Cerebellar cortex (tissue), 1 donor: ENCODE measurements at regions not wholly inside any gene's neighbourhood (a gene's known extent, or its start where the extent isn't known, plus 50 kb on each side); places are given as distances from the start of the nearest gene placed in this dataset.

Source experiments
- DNase-seq: peaks from one replicate; pipeline ENCODE4 v3.0.0-alpha.2; 2015; ENCODE audit warnings: low spot score

DNA sequence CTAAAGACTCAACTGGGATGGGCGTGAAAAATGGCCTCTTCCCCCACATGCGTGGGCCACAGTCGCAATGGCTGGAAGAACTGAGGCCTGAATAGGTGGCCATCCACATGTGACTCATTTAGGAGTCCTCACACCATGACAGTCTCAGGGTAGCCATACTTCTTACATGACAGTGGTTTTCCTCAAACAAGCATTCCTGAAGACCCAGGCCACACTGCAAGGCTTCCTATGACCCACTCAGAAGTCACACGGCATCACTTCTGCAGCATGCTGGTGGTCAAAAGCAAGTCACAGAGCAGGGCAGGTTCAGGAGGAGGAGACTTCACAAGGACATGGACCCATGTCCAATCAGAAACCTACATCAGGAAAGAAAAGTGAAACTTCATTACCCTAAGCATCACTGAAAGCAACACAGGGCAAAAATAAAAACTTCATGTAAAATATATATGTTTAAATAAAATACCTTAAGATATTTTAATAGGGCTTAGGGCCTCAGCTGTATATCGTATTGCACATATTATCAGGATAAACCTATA is 257.1 kb downstream of the OPA1 start:
- no peak for DNase-seq

DNA sequence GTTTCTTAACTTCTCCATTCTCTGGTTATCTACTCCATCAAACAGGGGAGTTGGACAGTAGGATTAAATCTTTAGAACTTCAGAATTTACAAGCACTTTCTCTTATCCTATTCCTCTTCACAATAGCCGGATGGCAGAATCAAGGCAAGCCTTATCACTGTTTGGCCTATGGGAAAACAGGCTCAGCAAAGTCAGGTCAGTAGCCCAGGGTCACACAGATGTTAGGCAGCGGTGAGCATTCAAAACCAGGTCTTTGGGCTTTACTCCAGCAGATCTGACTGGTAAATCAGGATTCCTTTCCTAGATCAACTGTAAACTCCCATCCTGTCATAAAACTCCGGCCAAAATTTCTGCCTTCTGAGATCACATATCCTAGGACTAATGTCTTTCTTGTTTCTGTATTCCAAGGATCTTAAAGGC is 258.4 kb downstream of the OPA1 start:
- DNase-seq: no peak

DNA sequence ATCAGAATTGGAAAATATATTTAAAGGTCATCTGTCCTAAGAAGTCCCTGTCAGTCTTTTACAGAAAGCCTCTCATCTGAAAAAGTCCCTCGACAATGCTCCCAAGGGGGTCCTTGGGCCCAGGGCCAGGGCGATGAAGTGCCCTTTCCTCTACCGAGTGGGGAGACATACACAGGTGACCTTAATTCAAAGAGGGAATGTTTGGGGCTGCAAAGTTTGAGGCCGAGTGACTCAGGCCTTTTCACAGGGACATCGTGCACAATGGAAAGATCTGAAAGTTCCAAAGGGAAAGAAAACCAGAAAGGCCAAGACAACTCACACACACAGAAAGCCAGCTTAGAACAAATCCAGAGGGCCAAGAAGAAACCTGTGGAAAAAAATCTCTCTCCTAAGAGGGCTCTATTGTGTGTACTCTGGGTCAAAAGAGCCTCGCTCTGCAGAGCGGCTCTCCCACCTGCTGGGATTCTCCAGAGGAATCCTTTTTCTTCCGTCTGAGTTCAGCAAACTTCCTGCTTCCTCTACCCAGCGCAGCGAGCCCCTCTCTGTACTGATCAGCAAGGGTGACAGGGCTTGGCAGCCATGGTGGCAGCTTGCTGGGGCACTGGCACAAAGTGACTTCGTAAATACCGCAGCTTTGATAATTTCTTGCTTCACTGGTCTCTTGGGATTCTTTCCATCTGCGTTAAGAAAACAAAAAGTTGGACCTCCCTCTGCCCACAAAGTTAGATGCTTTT is 259.1 kb downstream of the OPA1 start:
- peak; percentile 5 for DNase-seq

DNA sequence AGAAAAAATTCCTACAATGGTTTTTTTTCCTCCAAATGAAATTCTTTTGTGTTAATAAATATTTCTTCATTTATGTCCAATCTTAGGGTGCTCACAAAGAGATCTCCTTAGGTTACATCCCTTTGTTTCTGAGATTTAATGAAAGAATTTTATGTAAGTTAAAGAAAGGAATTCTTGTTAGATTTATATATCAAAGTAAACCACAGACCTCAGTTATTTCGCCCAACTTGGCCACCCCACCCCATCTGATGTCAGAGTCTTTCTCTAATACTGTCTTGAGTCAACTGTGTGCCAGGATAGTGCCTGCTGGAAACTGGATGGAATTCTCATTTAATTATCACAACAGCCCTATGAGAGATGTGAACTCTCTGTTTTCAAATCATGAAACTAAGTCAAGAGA is 259.9 kb downstream of the OPA1 start:
- DNase-seq: no peak

DNA sequence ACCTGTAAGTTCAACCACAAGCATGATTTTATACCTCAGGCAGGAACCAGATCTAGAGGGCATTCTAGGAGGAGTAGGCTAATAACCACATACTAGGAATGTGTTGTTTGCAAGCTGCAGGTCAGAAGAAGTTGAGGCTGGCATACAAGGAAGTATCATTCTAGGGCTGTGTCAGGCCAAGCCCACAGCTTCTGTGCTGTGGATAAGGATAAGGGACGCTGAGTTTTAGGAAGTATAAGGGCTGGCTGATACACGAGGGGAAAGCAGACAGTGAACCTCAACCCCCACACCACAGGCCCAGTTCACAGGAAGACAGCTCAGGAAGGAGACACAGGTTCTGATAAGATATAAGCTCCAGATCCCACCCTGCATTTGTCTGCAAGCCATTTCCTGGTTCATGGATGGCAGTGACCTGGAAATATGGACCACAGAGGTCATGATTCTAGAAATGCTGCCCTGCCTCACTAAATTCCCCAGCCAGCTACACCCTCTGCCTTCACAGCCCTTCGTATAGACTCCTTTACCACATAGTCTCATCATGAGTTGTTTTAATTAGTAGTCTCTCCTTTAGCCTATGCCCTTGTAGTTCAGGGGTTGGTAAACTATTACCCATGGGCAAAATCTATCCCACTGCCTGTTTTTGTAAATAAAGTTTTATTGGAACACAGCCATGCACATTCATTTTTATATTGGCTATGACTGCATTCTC is 260.7 kb downstream of the OPA1 start:
- DNase-seq: no peak

DNA sequence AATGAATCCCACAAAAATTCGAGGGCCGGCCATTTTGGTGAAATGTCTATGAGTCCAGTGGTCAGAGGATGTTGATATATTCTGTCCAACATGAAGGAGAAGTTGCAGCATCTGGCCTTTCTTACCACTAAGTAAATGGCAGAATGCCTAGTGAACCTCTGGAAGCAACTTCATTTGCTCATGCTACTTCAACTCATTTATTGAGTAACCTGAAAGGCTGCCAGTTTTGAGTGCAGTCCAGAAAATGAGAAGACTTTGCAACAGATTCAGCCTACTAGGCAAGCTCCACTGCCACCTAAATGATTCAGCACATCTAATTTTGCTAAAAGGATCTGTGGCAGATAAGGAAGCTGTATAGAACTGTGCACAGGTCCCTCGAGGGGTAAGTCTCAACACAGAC is 265.0 kb downstream of the OPA1 start:
- DNase-seq: no peak

DNA sequence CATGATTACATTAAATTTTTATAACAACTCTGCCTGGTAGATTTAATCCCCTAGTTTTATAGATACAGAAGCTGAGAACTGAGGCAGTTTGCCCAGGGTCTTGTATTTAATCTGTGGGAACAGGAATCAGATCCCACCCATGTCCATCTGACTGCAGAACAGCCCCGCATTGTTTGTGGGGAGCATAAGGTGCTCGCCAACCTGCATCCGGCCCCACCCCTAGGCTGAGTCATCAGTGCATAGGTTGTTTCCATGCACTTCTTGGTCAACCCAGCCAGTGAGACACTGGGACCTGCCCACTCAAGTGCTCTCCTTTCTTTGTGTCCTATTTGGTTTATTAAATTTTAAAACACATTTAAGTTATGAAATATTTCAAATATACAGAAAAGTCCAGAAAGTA is 266.2 kb downstream of the OPA1 start:
- DNase-seq: no peak

DNA sequence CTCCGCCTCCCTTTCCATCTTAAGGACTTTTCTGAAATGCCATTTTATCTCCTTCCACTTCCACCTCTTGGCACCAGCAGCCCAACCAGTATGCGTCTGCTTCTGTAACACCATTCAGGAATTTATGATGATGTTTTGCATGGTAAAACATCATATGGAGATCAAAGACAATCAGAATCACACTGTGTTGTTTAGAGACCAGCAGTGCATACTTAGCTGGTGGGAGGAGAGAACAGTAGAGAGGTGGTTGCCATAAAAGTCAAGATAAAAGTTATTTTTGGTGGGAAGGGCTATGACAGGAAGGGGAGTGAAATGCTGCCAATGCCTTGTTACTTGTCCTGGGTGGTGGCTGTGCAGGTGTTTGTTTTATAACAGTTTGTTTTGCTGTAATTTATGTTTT is 268.0 kb downstream of the OPA1 start:
- no peak for DNase-seq

DNA sequence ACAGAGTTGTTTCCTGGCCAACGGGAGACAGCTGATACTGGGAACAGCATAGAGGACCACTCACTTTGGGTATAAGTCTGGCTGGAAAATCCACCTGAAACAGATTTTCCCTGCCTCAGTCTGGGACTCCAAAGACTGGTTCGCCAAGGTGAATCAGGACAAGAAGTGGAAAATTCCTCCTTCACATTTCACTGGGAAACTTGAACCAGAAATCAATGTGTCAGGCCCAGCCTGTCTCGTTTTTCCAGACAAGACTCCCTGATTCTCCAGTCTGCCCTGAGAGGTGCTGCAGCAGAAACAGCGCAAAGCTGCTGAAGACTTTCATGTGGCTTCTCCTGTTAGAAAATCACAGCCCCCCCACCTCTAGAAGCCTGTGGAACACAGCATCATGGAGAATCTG is 269.8 kb downstream of the OPA1 start:
- DNase-seq: no peak

DNA sequence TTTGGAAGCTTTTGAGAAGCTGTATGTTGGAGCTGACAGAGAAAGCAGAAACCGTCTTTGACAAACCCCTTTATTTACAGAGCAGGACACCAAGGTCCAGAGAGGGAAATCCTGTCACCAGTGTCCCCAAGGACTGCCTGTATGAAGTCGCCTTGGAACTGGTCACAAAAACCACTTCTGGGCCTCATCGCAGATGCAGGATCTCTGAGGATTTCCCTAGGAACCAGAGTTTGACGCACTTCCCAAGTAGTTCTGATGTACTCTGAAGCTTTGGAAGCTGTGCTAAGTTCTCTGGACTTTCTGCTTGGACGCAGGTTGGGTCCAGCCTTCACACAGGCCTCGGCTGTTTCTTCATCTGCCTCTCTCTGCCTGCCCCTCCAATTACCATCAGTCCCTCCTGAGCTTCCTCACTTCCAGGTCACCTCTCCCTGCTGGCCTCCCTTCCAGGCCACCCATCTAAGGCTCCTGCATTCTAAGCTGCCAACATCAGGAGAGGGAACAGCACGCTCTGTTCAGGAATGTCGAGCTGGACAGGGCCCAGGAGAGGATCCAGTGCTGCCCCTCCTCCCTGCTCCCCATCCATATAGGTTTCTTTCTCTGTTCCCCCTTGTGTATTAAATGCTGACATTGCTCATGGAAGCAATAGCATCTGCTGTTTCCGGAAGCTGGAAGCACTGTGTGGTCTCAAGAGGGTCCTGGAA is 270.8 kb downstream of the OPA1 start:
- DNase-seq: no peak

DNA sequence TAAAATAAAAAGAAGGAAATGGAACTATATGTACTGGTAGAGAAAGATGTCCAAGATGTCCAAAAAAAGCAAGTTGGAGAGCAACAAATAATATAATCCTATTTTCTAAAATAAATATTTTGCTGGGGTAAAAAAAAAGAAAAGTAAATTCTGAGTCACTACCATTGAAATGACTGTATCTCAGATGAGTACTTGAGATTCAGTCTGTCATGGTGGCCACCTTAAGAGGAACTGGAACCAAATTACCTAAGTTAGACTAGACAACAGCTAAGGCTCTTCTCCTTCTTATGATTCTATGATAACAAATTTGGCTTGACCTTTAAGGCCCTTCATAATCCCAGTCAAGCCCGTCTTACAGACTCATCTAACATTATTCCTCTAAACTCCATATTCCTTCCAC is 270.6 kb upstream of the HES1 start:
- no peak for DNase-seq

DNA sequence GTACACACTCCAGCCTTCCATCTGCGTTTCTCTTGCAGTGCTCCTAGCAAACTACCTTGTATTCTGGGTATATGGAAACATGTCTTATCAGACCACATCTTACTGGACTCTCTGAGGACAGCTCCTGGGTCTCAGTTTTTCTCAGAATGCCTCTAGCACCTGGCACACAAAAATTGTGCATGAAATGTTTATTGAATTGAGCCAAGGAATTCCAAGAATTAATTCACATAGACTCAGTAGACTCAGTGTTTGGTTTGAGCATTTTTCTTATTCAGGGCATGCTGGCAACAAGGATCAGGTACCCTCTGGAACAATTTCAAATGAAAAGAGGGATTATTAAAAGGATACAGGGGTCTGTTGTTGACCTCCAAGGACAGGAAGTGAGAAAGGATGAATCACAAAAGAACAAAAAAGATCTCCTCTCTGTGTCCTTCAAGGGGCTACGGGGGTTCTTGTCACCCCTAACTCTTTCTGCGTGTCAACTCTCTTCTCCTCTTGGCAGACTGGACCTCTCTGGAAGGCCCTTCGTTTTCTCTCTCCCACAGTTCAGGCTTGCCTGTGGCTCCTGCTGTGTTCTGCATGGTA is 270.0 kb upstream of the HES1 start:
- no peak for DNase-seq

DNA sequence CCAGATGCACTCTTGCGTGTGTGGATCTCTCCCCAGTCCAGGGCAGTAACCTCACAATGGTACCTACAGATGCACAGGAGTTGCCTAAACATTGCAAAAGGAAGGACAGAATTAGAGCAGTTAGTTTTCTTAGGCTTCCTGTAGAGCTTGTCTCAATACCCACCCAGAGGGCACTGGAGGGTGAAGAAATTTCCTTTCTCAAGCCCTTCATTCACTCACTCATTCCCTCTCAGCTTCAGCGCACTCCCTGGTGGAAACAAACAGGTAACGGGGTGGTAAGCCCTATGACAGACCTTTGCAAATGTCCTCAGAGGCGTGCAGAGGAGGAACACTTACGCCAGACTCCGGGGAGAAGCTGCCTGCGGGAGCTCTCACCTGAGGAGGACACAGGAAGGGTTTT is 267.4 kb upstream of the HES1 start:
- no peak for DNase-seq

DNA sequence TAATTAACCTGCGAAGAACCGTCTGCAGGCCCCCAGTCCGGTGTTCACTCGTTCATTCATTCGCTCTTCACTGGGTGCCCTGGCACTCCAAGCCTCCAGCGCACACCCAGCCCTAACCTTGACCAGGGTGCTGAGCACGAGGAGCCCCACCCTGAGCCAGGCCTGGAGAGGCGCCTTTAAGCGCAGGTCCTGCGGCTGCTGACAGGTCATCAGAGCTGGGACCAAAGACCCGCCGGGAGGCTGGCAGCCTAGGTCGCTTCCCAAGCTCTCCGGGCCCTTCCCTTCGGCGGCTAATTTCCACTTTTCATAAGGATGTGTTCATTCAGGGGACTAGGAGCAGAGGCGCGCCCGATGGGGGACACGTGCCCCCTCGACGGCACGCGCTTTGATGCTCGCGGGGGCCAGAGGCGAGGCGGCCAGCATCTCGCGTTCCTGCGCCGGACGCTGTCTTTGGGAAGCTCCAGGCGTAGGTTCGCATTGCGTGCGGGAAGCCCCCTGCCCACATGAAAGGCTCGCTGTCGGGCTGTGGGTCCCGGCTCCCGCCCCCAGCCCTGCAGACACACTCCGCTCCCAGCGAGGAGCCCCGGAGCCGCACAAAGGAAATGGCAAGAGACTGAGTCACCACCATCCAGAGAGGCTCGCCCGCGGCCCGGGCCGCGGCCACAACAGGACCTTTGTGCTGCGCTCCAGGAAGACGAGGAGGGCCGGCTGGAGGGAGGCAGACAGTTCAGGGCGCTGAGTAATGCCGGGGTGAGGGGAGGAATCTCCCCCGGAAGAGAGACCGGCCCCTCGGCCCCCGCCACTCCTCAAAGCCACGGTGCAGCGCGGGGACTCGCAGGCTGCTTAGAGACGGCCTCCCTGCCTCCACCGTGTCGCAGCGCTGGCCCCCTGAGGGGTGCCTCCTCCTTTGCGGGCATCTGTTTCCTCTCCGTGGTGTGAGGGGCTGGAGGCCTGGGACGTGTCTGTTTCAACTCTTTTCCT is 266.4 kb upstream of the HES1 start:
- DNase-seq: no peak

DNA sequence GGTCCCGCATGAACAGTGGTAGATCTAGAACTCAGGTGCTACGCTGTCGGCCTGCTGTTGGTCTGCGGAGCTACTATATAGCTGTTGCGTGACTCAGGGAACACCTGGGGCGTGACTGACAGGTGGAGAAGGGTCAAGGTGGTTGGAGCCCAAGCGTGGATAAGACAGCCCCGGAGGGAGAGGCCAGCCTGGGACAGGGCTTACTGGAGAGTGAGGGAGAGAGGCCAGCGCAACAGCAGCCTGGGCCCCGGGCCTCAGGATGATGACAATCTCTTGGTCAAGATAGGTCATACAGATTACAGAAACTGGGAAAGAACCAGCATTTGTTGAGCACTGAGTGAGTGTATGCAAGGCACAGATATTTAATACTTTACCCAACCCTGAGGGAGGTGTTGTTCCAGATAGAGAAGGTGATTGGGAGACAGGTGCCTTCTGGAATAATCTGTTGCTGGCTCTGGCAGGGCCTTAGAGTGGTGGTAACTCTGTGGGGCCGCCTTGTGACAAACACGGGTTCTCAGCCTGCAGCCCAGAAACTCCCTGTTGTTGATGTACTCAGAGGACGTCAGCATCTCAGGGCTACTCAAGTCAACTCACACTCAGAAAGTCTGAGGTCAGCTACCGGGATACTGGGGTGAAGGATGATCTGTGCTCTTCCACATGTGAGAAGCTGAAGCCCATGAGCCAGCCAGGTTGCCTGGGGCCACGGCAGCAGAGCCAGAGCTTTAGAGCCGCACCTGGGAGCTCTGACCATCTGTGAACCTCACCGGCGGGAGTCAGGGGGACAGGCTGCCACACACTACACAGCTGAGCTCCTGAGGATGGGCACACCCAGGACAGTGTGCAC is 265.4 kb upstream of the HES1 start:
- no peak for DNase-seq

DNA sequence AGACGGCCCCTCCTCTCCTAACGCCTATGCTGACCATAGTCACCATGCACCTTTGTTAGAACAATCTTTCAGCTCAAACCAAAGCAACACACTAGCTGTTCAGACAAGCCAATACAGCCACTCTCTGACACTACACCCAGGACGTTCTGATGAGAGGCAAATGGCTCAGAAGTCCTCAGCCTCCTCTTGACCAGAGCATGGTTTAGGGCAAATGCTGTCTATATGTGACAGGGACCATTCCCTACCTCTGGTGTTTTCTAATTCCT is 264.8 kb upstream of the HES1 start:
- DNase-seq: no peak

DNA sequence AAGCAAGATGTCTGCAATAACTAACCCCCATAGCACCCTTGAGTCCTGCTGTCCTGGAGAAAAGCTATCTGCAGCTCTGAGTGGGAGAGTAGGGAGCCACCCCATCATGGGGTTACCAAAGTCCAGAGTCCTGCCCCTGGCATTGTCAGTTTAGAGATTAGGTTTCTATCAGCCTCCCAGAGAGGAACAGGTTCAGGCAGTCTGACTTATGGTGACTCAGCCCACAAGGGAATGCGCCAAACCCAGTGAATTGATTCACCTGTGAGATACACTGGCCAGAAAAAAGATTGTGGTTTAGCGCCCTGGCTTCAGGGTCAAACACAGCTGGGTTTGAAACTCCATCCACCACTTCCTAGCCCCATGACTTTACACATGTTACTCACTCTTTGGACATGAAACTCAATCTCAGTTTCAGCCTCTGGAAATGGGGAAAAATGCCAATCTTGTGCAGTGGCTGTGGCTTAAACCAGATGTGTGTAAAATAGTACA is 263.6 kb upstream of the HES1 start:
- no peak for DNase-seq

DNA sequence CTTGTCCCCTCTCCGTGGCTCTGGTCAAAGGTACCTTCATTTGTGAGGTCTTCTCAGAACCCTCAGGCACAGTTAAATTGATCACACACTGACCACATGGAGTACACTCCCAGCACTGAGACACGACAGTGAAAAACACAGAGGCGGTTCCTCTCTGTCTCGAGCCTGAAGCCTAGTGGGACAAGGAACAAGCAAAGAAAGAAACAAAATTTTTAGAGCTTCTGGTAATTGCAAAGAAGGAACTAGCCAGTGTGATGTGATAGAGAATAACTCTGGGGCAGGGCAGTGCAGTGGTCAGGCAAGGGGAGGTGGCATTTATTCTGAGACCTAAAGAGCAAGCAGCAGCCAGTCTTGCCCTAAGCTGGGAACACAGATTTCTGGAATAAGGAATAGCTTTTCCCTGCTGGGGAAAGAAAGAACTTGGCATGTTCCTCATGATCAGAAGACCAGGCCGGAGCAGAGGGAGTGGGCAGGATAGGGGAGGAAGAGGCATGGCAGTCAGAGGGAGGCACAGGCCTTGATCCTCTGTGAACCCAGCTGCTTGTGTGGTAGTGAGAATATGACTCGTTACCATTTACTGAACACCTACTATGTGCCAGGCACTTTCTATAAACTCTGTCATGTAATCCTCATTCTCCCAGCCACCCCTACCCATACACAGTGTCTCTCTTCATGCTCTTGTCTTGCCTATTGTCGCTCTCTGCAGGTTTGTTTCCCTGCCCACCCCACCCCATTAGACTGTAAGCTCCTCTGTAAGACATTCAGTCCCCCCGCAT is 262.3 kb upstream of the HES1 start:
- no peak for DNase-seq

DNA sequence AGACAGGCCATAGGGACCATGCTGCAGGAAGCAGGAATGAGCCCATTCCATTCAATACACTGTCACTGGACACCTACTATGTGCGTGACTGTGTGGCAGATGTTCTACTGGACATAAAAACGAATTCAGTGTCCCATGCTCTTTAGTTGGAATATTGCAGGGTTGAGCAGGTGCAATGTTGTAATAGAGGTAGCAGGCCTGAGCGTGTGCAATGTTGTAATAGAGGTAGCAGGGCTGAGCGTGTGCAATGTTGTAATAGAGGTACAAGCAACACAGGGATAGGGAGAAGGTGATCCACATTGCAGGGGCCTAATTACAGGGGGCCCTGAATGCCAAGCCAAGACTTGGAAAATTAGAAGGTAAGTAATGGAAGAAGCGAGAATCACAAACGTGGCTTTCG is 261.4 kb upstream of the HES1 start:
- DNase-seq: no peak
